ENCODE measurements at regions not wholly inside any gene's neighbourhood (a gene's known extent, or its start where the extent isn't known, plus 50 kb on each side); places are given as distances from the start of the nearest gene placed in this dataset.

GRCh38 chr6:1164600-1164999 is 147.3 kb upstream of the FOXQ1 start:
- TF ChIP-seq, protein P1, sequence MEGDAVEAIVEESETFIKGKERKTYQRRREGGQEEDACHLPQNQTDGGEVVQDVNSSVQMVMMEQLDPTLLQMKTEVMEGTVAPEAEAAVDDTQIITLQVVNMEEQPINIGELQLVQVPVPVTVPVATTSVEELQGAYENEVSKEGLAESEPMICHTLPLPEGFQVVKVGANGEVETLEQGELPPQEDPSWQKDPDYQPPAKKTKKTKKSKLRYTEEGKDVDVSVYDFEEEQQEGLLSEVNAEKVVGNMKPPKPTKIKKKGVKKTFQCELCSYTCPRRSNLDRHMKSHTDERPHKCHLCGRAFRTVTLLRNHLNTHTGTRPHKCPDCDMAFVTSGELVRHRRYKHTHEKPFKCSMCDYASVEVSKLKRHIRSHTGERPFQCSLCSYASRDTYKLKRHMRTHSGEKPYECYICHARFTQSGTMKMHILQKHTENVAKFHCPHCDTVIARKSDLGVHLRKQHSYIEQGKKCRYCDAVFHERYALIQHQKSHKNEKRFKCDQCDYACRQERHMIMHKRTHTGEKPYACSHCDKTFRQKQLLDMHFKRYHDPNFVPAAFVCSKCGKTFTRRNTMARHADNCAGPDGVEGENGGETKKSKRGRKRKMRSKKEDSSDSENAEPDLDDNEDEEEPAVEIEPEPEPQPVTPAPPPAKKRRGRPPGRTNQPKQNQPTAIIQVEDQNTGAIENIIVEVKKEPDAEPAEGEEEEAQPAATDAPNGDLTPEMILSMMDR (IDR thresholded peaks at IDR 0.05), result no peak
- no peak for TF ChIP-seq EP300 (IDR thresholded peaks at IDR 0.05)

Data from tibial nerve (tissue), 4 donors.